ENCODE measurements at regions not wholly inside any gene's neighbourhood (a gene's known extent, or its start where the extent isn't known, plus 50 kb on each side); places are given as distances from the start of the nearest gene placed in this dataset.

DNA sequence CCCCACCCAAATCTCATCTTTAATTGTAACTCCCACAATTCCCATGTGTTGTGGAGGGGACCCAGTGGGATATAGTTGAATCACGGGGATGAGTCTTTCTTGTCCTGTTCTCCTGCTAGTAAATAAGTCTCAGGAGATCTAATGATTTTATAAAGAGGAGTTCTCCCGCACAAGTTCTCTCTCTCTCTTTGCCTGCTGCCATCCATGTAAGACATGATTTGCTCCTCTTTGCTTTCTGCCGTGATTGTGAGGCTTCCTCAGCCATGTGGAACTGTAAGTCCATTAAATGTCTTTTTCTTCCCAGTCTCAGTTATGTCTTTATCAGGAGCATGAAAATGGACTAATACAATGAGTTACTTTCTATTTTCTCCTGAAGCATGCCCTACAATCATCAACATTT lies 1158.5 kb downstream of the CDH18 start:
- DNase-seq (ENCODE audit: extremely low read depth, low read depth) = no peak
- H3K4me3 ChIP-seq (replicated peaks; ENCODE audit: low read depth, low read length) = no peak overlapping the region
- TF ChIP-seq, protein P1, sequence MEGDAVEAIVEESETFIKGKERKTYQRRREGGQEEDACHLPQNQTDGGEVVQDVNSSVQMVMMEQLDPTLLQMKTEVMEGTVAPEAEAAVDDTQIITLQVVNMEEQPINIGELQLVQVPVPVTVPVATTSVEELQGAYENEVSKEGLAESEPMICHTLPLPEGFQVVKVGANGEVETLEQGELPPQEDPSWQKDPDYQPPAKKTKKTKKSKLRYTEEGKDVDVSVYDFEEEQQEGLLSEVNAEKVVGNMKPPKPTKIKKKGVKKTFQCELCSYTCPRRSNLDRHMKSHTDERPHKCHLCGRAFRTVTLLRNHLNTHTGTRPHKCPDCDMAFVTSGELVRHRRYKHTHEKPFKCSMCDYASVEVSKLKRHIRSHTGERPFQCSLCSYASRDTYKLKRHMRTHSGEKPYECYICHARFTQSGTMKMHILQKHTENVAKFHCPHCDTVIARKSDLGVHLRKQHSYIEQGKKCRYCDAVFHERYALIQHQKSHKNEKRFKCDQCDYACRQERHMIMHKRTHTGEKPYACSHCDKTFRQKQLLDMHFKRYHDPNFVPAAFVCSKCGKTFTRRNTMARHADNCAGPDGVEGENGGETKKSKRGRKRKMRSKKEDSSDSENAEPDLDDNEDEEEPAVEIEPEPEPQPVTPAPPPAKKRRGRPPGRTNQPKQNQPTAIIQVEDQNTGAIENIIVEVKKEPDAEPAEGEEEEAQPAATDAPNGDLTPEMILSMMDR (IDR thresholded peaks at IDR 0.05; ENCODE audit: low read depth, low read length, missing control alignments) = no peak

DNA sequence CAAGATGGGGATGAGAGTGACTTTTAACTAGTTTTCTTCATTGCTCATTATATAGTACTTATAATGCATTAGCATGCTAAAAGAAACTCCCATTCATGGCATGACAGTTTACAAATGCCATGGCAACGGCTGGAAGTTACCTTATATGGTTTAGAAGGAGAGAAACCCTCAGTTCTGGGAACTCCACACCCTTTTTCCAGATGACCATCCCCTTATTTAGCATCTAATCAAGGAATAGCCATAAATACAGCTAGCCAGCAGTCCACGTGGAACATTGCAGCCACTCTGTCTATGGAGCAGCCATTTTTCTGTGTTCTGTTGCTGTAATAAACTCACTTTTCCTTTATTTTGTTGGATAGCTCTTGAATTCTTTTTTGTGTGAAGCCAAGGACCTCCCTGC lies 1137.8 kb downstream of the CDH18 start:
- TF ChIP-seq, protein P1 (IDR thresholded peaks at IDR 0.05; ENCODE audit: low read depth, low read length, missing control alignments) = no peak
- DNase-seq (ENCODE audit: extremely low read depth, low read depth) = no peak
- H3K4me3 ChIP-seq (replicated peaks; ENCODE audit: low read depth, low read length) = no peak overlapping the region

DNA sequence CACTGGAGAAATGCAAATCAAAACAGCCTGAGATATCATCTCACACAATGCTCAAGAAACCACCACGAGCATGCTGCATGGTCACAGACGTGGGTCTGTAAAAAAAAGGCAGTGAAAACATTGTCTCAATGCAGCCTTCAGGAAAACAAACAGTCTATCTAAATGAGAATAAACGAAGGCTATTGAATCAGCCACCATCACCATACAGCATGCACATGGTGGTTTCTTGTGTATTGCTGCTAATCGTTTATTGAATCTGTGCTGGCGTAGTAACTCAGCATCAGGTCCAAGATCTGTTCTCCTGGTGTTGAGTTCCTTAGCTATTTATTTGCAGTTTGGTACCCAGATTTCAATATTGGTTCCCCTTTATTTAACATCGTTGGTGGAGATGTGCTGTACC lies 1115.0 kb downstream of the CDH18 start:
- DNase-seq (ENCODE audit: extremely low read depth, low read depth) = no peak
- TF ChIP-seq, protein P1 (IDR thresholded peaks at IDR 0.05; ENCODE audit: low read depth, low read length, missing control alignments) = no peak
- H3K4me3 ChIP-seq (replicated peaks; ENCODE audit: low read depth, low read length) = no peak overlapping the region

DNA sequence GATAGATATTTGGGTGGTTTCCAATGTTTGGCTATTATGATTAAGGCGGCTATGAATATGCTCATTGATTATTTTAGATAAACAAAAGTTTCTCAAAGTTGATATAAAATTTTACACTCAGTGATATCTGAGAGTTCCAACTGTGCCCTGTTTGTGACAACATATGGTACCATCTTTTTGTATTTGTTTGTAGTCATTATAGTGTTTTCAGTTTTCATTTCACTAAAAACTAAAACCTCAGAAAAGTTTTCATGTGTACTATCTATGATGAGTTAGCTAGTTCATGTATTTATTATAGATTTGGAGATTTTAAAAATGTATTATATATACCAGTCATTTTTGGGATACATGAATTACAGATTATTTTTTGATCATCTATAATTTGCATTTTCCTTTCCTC lies 1111.4 kb downstream of the CDH18 start:
- no peak for DNase-seq (ENCODE audit: extremely low read depth, low read depth)
- TF ChIP-seq, protein P1 (IDR thresholded peaks at IDR 0.05; ENCODE audit: low read depth, low read length, missing control alignments) = no peak
- no peak overlapping the region for H3K4me3 ChIP-seq (replicated peaks; ENCODE audit: low read depth, low read length)

DNA sequence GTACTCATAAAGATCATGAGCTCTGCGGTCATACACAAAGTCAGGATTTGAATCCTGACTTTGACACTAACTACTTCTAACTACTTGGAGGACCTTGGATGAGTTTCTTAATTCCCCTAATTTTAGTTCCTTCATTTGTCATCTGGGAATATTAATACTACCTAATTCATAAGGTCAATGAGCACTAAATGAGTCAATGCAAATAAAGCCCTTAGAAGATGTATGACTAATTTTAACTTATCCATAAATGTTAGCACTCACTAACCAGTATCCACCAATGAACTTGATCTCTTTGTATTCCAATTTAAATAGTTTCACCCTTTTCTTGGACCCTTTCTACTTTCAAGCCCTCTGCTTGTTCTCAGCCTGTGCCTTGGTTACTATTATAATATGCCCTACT lies 1106.4 kb downstream of the CDH18 start:
- TF ChIP-seq, protein P1 (IDR thresholded peaks at IDR 0.05; ENCODE audit: low read depth, low read length, missing control alignments) = no peak
- DNase-seq (ENCODE audit: extremely low read depth, low read depth) = no peak
- no peak overlapping the region for H3K4me3 ChIP-seq (replicated peaks; ENCODE audit: low read depth, low read length)

DNA sequence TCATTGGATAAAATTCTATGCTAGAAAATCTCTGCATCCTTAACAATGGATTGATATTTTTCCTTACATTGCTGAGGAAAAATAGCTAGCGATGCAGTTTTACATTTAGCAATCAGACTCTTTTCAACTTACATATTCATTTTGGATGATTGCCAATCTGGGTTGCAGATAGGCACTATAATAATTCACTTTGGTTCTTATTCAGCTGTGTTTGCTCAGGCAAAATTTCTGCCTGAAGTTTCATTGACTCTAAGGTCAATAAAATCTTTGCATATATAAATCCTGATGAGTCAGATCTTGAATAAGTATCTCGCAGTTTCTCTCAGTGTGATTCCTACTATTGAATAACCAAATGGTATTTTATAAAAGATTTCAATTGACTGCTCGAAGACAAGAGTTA lies 1105.8 kb downstream of the CDH18 start:
- DNase-seq (ENCODE audit: extremely low read depth, low read depth) = no peak
- TF ChIP-seq, protein P1 (IDR thresholded peaks at IDR 0.05; ENCODE audit: low read depth, low read length, missing control alignments) = no peak
- H3K4me3 ChIP-seq (replicated peaks; ENCODE audit: low read depth, low read length) = no peak overlapping the region

DNA sequence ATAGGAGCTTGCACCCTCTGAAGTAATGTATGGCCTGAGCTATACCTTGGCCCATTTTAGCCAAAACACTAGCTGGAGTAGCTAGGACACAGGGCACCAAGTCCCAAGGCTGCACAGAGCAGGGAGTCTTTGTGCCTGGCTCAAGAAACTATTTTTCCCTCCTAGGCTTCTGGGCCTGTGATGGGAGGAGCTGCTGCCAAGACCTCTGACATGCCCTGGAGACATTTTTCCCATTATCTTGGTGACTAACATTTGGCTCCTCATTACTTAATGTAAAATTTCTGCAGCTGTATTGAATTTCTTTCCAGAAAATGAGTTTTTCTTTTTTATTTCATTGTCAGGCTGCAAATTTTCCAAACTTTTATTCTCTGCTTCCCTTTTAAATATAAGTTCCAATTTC lies 1099.2 kb downstream of the CDH18 start:
- DNase-seq (ENCODE audit: extremely low read depth, low read depth) = no peak
- H3K4me3 ChIP-seq (replicated peaks; ENCODE audit: low read depth, low read length) = no peak overlapping the region
- TF ChIP-seq, protein P1 (IDR thresholded peaks at IDR 0.05; ENCODE audit: low read depth, low read length, missing control alignments) = no peak

Measured in HFF-Myc (cell line).